Transverse colon (tissue), 4 donors: ENCODE measurements at regions not wholly inside any gene's neighbourhood (a gene's known extent, or its start where the extent isn't known, plus 50 kb on each side); places are given as distances from the start of the nearest gene placed in this dataset.

Source experiments
- DNase-seq: peaks from one replicate; pipeline ENCODE4 v3.0.0-alpha.2; 2019
- H3K27ac ChIP-seq, 4 donors: fragments of 200-600 bp; sonication (generic); 2 replicates each; pipeline ENCODE4 v1.5.1; 2016 to 2018; ENCODE audit warnings: inconsistent platforms in 4 of 4
- H3K27me3 ChIP-seq: fragments of 200-600 bp; sonication (generic); 2 replicates; pipeline ENCODE4 v1.5.1; 2017; ENCODE audit warnings: inconsistent platforms
- H3K36me3 ChIP-seq, 4 donors: fragments of 200-600 bp; sonication (generic); 2 replicates each; pipeline ENCODE4 v1.5.1; 2017 to 2019; ENCODE audit warnings: inconsistent platforms in 4 of 4
- H3K4me1 ChIP-seq, 4 donors: fragments of 200-600 bp; sonication (generic); 2 replicates each; pipeline ENCODE4 v1.5.1; 2017 to 2020; ENCODE audit warnings: inconsistent platforms in 4 of 4
- H3K4me3 ChIP-seq, 4 donors: fragments of 200-600 bp; sonication (generic); 1 replicate in 1 of 4; 2 replicates in 3 of 4; pipeline versions ENCODE4 v1.5.1 to v1.6.1; 2017 to 2019; ENCODE audit warnings: inconsistent platforms in 4 of 4
- H3K9me3 ChIP-seq, 2 donors: fragments of 200-600 bp; sonication (generic); 2 replicates each; pipeline ENCODE4 v1.5.1; 2017 to 2019; ENCODE audit warnings: inconsistent platforms in 2 of 2
- EP300 ChIP-seq: sonication (generic); formaldehyde crosslinking; IDR thresholded peaks from one replicate; pipeline ENCODE4 v1.6.1; 2017; ENCODE audit warnings: antibody characterized with exemption, low read depth
- POLR2A ChIP-seq: fragments of 450-650 bp; IDR thresholded peaks from one replicate; pipeline ENCODE4 v1.6.1; 2016; ENCODE audit warnings: antibody characterized with exemption, mild to moderate bottlenecking, moderate library complexity
- POLR2AphosphoS5 ChIP-seq, 3 donors: sonication (generic); formaldehyde crosslinking; IDR thresholded peaks; one replicate each; pipeline ENCODE4 v1.6.1; 2016; ENCODE audit warnings: antibody characterized with exemption in 3 of 3
- WGBS, 2 donors: methylation state at CpG; one replicate each; pipeline ENCODE4 v1.1.5; 2018; ENCODE audit warnings: low coverage in 1 of 2; 5-methylcytosine and 5-hydroxymethylcytosine counted together
- in situ Hi-C, 4 donors: fragments of 200-750 bp; cut with MboI; loops; one replicate each; pipeline versions ENCODE4 v1.15.0 to v1.15.1; 2017; ENCODE audit warnings: low sequenced_read_pairs in 3 of 4, low pct_ligation_motif_present in 1 of 4, low pct_unique_long_range_greater_than_20kb in 1 of 4
- intact Hi-C: fragments of 100-400 bp; cut with DNase I; formaldehyde crosslinking; loops from one replicate; pipeline ENCODE4 v1.15.1; 2023; ENCODE audit warnings: low total_unique reads
- TF ChIP-seq, protein P1 (sequence below), 5 experiments: fragments of 200-600 bp in 3 of 5; fragments of 450-650 bp in 2 of 5; sonication (generic) in 3 of 5; IDR thresholded peaks; 1 replicate in 2 of 5; 2 replicates in 3 of 5; pipeline ENCODE4 v1.5.1; 2016 to 2017; ENCODE audit warnings: antibody characterized with exemption in 5 of 5, inconsistent platforms in 3 of 5, mild to moderate bottlenecking in 2 of 5, moderate library complexity in 1 of 5

DNA sequence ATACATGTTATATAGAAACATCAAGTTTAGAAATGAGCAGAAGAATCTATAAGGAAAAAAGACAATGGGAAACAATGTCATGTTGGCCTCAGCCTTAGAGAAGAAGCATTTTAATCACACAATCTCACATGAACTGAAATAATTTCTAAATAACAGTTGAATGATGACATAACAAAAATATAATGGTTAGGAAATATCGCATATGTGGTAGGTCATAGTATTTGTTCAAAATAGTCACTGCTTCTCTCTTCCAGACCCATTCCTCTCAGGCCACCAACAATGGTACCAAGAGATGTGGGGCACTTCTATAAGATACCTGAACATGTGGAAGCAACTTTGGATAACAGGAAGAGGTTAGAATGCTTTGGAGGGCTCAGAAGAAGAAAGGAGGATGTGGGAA, 195.7 kb upstream of the PDZRN3 start:
- Histone ChIP-seq H3K36me3 (no peaks in the 10 kb centered on the region), H3K27me3 (no peaks in the 10 kb centered on the region), H3K4me3 (no peak overlapping the region), H3K4me1 (no peaks in the 10 kb centered on the region), H3K27ac (no peak overlapping the region), H3K9me3 (no peaks in the 10 kb centered on the region)
- intact Hi-C loops (no loop called here), in situ Hi-C loops (no loop called here)
- TF ChIP-seq, protein P1, sequence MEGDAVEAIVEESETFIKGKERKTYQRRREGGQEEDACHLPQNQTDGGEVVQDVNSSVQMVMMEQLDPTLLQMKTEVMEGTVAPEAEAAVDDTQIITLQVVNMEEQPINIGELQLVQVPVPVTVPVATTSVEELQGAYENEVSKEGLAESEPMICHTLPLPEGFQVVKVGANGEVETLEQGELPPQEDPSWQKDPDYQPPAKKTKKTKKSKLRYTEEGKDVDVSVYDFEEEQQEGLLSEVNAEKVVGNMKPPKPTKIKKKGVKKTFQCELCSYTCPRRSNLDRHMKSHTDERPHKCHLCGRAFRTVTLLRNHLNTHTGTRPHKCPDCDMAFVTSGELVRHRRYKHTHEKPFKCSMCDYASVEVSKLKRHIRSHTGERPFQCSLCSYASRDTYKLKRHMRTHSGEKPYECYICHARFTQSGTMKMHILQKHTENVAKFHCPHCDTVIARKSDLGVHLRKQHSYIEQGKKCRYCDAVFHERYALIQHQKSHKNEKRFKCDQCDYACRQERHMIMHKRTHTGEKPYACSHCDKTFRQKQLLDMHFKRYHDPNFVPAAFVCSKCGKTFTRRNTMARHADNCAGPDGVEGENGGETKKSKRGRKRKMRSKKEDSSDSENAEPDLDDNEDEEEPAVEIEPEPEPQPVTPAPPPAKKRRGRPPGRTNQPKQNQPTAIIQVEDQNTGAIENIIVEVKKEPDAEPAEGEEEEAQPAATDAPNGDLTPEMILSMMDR (IDR thresholded peaks at IDR 0.05), result no peak
- no peak for TF ChIP-seq POLR2A
- no peak for DNase-seq
- 90 to 100% methylated on average over 1 of the region's 1 CpG for WGBS, 2 donors

DNA sequence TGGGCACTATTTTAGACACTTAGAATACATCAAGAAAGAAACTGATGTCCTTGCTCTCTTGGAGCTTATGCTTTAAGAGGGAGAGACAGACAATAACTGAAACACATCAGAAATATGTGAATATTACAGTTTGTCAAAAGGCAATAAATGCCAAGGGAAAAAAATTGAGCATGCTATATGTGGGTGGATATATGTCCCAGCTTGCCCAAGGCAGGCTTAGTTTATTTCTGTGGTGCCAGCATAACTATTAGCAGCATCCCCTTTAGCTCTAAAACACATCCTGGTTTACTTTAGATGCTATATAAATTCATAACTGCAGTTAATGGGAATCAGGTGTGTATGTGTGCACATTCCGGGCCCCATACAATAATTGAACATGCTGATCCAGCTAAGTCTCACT, 191.2 kb upstream of the PDZRN3 start:
- no peaks in the 10 kb centered on the region for H3K36me3 ChIP-seq
- in situ Hi-C loops (no loop called here), intact Hi-C loops (no loop called here)
- DNase-seq, result no peak
- 92% methylated on average over 1 of the region's 1 CpG; no CpG with 5 or more reads in 1 of the 2 donors for WGBS, 2 donors
- H3K27me3 ChIP-seq, result no peaks in the 10 kb centered on the region
- H3K4me1 ChIP-seq, result no peaks in the 10 kb centered on the region
- no peak overlapping the region for H3K27ac ChIP-seq
- no peak overlapping the region for H3K4me3 ChIP-seq
- H3K9me3 ChIP-seq, result no peaks in the 10 kb centered on the region
- TF ChIP-seq POLR2AphosphoS5 (IDR thresholded peaks at IDR 0.05), result no peak
- TF ChIP-seq, protein P1 (IDR thresholded peaks at IDR 0.05), result no peak
- TF ChIP-seq EP300, result no peak
- no peak for TF ChIP-seq POLR2A

GRCh38 chr3:73813692-73814292, 189.1 kb upstream of the PDZRN3 start:
- TF ChIP-seq, protein P1 (IDR thresholded peaks at IDR 0.05), result no peak
- TF ChIP-seq EP300 (no peak), POLR2A (no peak), POLR2AphosphoS5 (IDR thresholded peaks at IDR 0.05) (no peak)
- H3K36me3 ChIP-seq, result no peaks in the 10 kb centered on the region
- intact Hi-C loops, result no loop called here
- DNase-seq, result no peak
- H3K9me3 ChIP-seq, result no peaks in the 10 kb centered on the region
- H3K4me1 ChIP-seq, result no peaks in the 10 kb centered on the region
- no peak overlapping the region for H3K27ac ChIP-seq
- WGBS, 2 donors, result 74 to 82% methylated on average over 4 of the region's 4 CpGs
- H3K4me3 ChIP-seq, result no peak overlapping the region
- H3K27me3 ChIP-seq, result no peaks in the 10 kb centered on the region
- in situ Hi-C loops, result no loop called here

GRCh38 chr3:73813291-73813690, 188.6 kb upstream of the PDZRN3 start:
- no peak for DNase-seq
- H3K27ac ChIP-seq, result no peak overlapping the region
- TF ChIP-seq POLR2AphosphoS5 (IDR thresholded peaks at IDR 0.05) (no peak), POLR2A (no peak), EP300 (no peak)
- TF ChIP-seq, protein P1 (IDR thresholded peaks at IDR 0.05), result no peak
- in situ Hi-C loops, result no loop called here
- intact Hi-C loops, result no loop called here
- H3K36me3 ChIP-seq, result no peaks in the 10 kb centered on the region
- 52 to 60% methylated on average over 5 of the region's 5 CpGs for WGBS, 2 donors
- H3K4me1 ChIP-seq, result no peaks in the 10 kb centered on the region
- H3K9me3 ChIP-seq, result no peaks in the 10 kb centered on the region
- no peaks in the 10 kb centered on the region for H3K27me3 ChIP-seq
- no peak overlapping the region for H3K4me3 ChIP-seq
